NCI-H2196 (cell line): ENCODE measurements at regions not wholly inside any gene's neighbourhood (a gene's known extent, or its start where the extent isn't known, plus 50 kb on each side); places are given as distances from the start of the nearest gene placed in this dataset.
"Not testable (repeated sequence)": the region's sequence is repeated elsewhere in the genome, so short reads cannot be mapped to it uniquely, and the experiment has no call there.

ENCODE experiments used
- DNase-seq: peaks from one replicate; lab custom pipeline; 2025; ENCODE audit not compliant: unreplicated experiment; lab: John Stamatoyannopoulos, UW

DNA sequence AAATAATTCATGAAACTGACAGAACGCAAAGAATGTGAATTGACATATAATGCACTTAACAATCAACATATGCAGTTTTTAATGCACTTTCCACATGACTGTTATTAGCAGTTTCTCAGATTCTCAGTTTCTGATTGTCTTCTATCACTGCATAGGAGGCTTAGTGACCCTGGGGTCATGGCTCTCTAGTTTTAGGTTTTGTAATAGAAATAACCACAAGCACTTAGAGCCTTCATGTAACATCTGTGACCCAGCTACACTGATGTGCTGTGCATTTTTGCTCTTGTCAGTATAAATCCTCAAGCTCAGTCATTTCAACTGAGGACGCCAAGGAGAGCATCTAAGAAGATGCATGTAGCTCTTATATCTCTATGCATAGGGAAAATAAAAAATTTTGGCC is 163.1 kb upstream of the IZUMO3 start:
- no peak for DNase-seq

GRCh38 chr9:24698881-24699518 is 153.3 kb upstream of the IZUMO3 start:
- no peak for DNase-seq

DNA sequence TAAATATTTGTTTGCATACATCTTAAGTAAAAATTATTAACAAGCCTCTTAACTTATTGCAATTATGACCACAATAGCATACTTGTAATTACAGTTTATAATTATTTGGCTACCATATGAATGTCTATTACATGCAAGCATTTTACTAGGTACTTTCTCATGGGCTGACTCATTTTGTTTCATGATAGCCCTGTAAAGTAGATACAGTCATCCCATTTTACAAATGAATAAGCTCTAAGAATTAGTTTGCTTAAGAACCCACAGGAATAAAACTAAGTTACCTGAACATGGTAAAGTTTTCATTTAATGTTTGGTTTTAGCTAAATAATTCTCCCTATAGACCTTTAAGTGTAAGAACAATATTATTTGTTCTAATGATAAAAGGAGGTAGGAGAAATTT is 126.6 kb upstream of the IZUMO3 start:
- DNase-seq: no peak

DNA sequence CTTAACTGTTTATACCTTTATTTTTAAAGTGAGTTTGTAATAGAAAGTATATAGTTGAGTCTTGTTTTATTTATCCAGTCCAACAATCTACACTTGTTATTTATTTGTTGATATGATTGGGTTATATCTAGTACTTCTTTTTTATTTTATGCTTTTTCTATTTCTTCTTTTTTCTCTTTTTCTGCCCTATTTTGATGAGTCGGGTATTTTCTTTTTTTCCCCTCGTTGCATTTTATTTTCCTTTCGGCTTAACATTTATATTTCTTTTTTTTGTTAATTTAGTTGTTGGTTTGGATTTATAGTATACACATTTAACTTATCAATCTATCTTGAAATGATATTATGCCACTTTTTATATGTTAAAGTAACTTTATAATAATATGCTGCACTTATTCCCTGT is 111.7 kb upstream of the IZUMO3 start:
- no peak for DNase-seq

- DNase-seq: no peak
Measured at GRCh38 chr9:24652181-24652580, 106.5 kb upstream of the IZUMO3 start.

DNA sequence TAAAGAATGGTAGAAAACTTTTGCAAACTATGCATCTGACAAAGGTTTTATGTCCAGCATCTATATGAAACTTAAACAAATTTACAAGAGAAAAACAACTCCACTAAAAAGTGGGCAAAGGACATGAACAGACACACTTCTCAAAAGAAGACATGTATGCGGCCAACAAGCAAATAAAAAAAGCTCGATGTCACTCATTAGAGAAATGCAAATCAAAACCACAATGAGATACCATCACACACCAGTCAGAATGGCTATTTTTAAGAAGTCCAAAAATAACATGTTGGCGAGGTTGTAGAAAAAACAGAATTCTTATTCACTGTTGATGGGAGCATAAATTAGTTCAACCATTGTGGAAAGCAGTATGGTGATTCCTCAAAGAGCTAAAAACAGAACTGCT is 83.1 kb upstream of the IZUMO3 start:
- not testable (repeated sequence) for DNase-seq

DNA sequence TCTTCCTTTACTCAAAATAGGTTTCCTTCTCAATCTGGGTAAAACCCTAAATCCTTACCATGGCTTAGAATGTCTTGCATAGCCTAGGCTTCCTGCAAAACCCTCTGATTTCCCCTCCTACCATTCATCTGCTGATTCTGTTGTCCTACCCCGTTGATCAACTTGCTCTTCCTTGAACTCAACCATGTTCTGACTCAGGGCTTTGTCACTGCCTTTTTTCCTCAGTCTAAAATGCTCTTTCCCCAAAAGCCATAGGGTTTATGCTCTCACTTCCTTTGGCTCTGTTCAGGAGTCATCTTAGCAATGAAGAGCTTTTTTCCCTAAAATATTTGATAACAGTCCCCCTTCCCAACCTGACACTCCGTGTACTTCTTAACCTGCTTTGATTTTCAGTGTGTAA is 79.4 kb upstream of the IZUMO3 start:
- DNase-seq: no peak

DNA sequence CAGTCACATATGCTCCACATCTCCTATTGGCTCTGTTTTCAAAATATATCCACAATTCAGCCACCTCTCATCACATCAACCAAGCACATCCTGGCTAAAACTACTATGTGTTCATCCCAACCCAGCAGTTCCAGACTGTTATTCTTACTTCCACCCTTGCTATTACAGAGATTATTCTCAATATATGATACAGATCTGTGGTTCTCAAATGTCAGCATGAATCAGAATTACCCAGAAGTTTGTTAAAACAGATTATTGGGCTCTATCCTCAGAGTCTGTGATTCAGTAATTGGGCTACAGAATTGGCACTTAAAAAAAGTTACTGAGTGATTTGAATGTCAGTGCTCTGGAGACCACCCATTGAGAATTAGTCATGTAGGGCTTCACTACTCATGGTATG is 78.8 kb upstream of the IZUMO3 start:
- no peak for DNase-seq

GRCh38 chr9:24620741-24621140 is 75.0 kb upstream of the IZUMO3 start:
- no peak for DNase-seq

DNA sequence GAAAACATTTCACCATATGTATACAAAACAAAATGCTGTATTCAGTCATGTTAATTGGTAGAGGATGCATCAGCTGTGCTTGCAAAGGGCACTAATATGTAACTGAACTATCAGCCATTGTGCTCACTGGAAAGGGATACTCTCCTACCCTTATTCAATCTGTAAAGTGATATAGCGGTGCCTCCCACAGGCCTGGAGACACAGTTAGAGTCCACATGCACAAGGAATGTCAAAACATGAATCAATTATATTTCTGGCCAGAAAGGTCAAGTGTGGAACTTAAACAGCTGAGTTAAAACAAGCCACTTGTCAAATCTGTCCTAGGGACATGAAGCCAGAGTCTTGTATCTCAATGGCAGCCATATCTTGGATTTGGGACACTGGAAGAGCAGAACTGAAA is 71.2 kb upstream of the IZUMO3 start:
- no peak for DNase-seq

GRCh38 chr9:24614070-24614469 is 68.4 kb upstream of the IZUMO3 start:
- DNase-seq: no peak

GRCh38 chr9:24608599-24608998 is 62.9 kb upstream of the IZUMO3 start:
- DNase-seq: no peak

- DNase-seq: no peak
Measured at GRCh38 chr9:24602693-24603352, 57.1 kb upstream of the IZUMO3 start.
